Chondrocyte (in vitro differentiated cells): ENCODE measurements at regions not wholly inside any gene's neighbourhood (a gene's known extent, or its start where the extent isn't known, plus 50 kb on each side); places are given as distances from the start of the nearest gene placed in this dataset.

ENCODE experiments used
- DNase-seq: peaks from one replicate; pipeline ENCODE4 v3.0.0; 2021; ENCODE audit warnings: mixed read lengths, low spot score
- H3K27ac Mint-ChIP-seq: one replicate; pipeline ENCODE4 v1.8.0; 2021; ENCODE audit warnings: mild to moderate bottlenecking, moderate library complexity, mixed read lengths; ENCODE audit not compliant: unreplicated experiment
- H3K27me3 Mint-ChIP-seq: 2 replicates; pipeline ENCODE4 v1.8.0; 2021; ENCODE audit warnings: low read depth, mixed read lengths
- H3K36me3 Mint-ChIP-seq: 2 replicates; pipeline ENCODE4 v1.8.0; 2021; ENCODE audit warnings: low read depth, mixed read lengths
- H3K4me1 Mint-ChIP-seq: 2 replicates; pipeline ENCODE4 v1.8.0; 2021; ENCODE audit warnings: low read depth, mild to moderate bottlenecking, mixed read lengths
- H3K4me3 Mint-ChIP-seq: one replicate; pipeline ENCODE4 v1.8.0; 2021; ENCODE audit warnings: mild to moderate bottlenecking, moderate library complexity, mixed read lengths; ENCODE audit not compliant: unreplicated experiment
- H3K9me3 Mint-ChIP-seq: 2 replicates; pipeline ENCODE4 v1.8.0; 2021; ENCODE audit warnings: low read depth, mixed read lengths
- CTCF ChIP-seq: fragments of 200-600 bp; sonication (generic); IDR thresholded peaks from 2 replicates; pipeline ENCODE4 v1.5.0; 2021; ENCODE audit warnings: antibody characterized with exemption, mild to moderate bottlenecking, moderate library complexity

- H3K27me3 Mint-ChIP-seq = no peaks in the 10 kb centered on the region
- no peak for TF ChIP-seq CTCF
- H3K27ac Mint-ChIP-seq = no peak overlapping the region
- H3K36me3 Mint-ChIP-seq = no peaks in the 10 kb centered on the region
- no peak for DNase-seq
- H3K4me3 Mint-ChIP-seq = no peak overlapping the region
- peaks cover 9% of the 10 kb centered on the region for H3K9me3 Mint-ChIP-seq
- H3K4me1 Mint-ChIP-seq = peaks cover 6% of the 10 kb centered on the region
Observed at GRCh38 chr20:24163506-24163905, 174.9 kb upstream of the GGTLC1 start.

GRCh38 chr20:24160563-24161281, 172.1 kb upstream of the GGTLC1 start:
- H3K4me3 Mint-ChIP-seq = no peak overlapping the region
- peaks cover 1% of the 10 kb centered on the region for H3K27me3 Mint-ChIP-seq
- H3K9me3 Mint-ChIP-seq = peaks cover 9% of the 10 kb centered on the region
- peaks cover 6% of the 10 kb centered on the region for H3K4me1 Mint-ChIP-seq
- peak overlapping the region; percentile 29 for H3K27ac Mint-ChIP-seq
- no peaks in the 10 kb centered on the region for H3K36me3 Mint-ChIP-seq
- TF ChIP-seq CTCF = peak; percentile 85
- no peak for DNase-seq

GRCh38 chr20:24158281-24158680, 169.7 kb upstream of the GGTLC1 start:
- no peaks in the 10 kb centered on the region for H3K36me3 Mint-ChIP-seq
- no peak for TF ChIP-seq CTCF
- H3K27me3 Mint-ChIP-seq = peaks cover 6% of the 10 kb centered on the region
- DNase-seq = no peak
- no peak overlapping the region for H3K4me3 Mint-ChIP-seq
- peaks cover 5% of the 10 kb centered on the region for H3K9me3 Mint-ChIP-seq
- no peak overlapping the region for H3K27ac Mint-ChIP-seq
- H3K4me1 Mint-ChIP-seq = peaks cover 6% of the 10 kb centered on the region

- Mint-ChIP-seq H3K4me1 (peaks cover 6% of the 10 kb centered on the region), H3K27me3 (peaks cover 6% of the 10 kb centered on the region), H3K27ac (no peak overlapping the region), H3K9me3 (no peaks in the 10 kb centered on the region), H3K4me3 (no peak overlapping the region), H3K36me3 (no peaks in the 10 kb centered on the region)
- no peak for DNase-seq
- no peak for TF ChIP-seq CTCF
Observed at GRCh38 chr20:24157213-24157612, 168.6 kb upstream of the GGTLC1 start.

- Mint-ChIP-seq H3K9me3 (peaks cover 5% of the 10 kb centered on the region), H3K4me3 (no peak overlapping the region), H3K36me3 (peaks cover 1% of the 10 kb centered on the region), H3K27me3 (peaks cover 10% of the 10 kb centered on the region), H3K27ac (no peak overlapping the region), H3K4me1 (peaks cover 3% of the 10 kb centered on the region)
- no peak for TF ChIP-seq CTCF
- no peak for DNase-seq
Observed at GRCh38 chr20:24153101-24154040, 164.8 kb upstream of the GGTLC1 start.
